ENCODE measurements at regions not wholly inside any gene's neighbourhood (a gene's known extent, or its start where the extent isn't known, plus 50 kb on each side); places are given as distances from the start of the nearest gene placed in this dataset.

- no peak for TF ChIP-seq CTCF (IDR thresholded peaks at IDR 0.05; ENCODE audit: poor library complexity, severe bottlenecking)
- H3K27me3 ChIP-seq (ENCODE audit: insufficient read depth, poor library complexity, severe bottlenecking), result no peaks in the 10 kb centered on the region
- H3K4me3 ChIP-seq (ENCODE audit: severe bottlenecking), result no peak overlapping the region
Observed at GRCh38 chr15:35810007-35810406, 264.0 kb upstream of the DPH6 start.

GRCh38 chr15:35813573-35813972 lies 267.6 kb upstream of the DPH6 start:
- Histone ChIP-seq H3K9me3 (ENCODE audit: severe bottlenecking) (no peaks in the 10 kb centered on the region), H3K4me1 (ENCODE audit: insufficient read depth, poor library complexity, severe bottlenecking) (no peaks in the 10 kb centered on the region), H3K4me3 (ENCODE audit: severe bottlenecking) (no peak overlapping the region), H3K27me3 (ENCODE audit: insufficient read depth, poor library complexity, severe bottlenecking) (no peaks in the 10 kb centered on the region), H3K27ac (ENCODE audit: poor library complexity, severe bottlenecking) (no peak overlapping the region), H3K36me3 (ENCODE audit: low read depth) (no peaks in the 10 kb centered on the region)
- DNase-seq (ENCODE audit: low spot score) (no peak), ATAC-seq (ENCODE audit: low read depth) (no peak)
- TF ChIP-seq CTCF (IDR thresholded peaks at IDR 0.05; ENCODE audit: poor library complexity, severe bottlenecking), result no peak

More at GRCh38 chr15:35810007-35810406, 264.0 kb upstream of the DPH6 start:
- no peak for ATAC-seq (ENCODE audit: low read depth)
- H3K27ac ChIP-seq (ENCODE audit: poor library complexity, severe bottlenecking), result no peak overlapping the region
- no peaks in the 10 kb centered on the region for H3K4me1 ChIP-seq (ENCODE audit: insufficient read depth, poor library complexity, severe bottlenecking)
- DNase-seq (ENCODE audit: low spot score), result no peak
- no peaks in the 10 kb centered on the region for H3K36me3 ChIP-seq (ENCODE audit: low read depth)
- H3K9me3 ChIP-seq (ENCODE audit: severe bottlenecking), result no peaks in the 10 kb centered on the region

- ATAC-seq (ENCODE audit: low read depth) (no peak), DNase-seq (ENCODE audit: low spot score) (no peak)
- Histone ChIP-seq H3K27me3 (ENCODE audit: insufficient read depth, poor library complexity, severe bottlenecking) (no peaks in the 10 kb centered on the region), H3K4me1 (ENCODE audit: insufficient read depth, poor library complexity, severe bottlenecking) (no peaks in the 10 kb centered on the region), H3K36me3 (ENCODE audit: low read depth) (no peaks in the 10 kb centered on the region), H3K27ac (ENCODE audit: poor library complexity, severe bottlenecking) (no peak overlapping the region), H3K4me3 (ENCODE audit: severe bottlenecking) (no peak overlapping the region), H3K9me3 (ENCODE audit: severe bottlenecking) (no peaks in the 10 kb centered on the region)
- no peak for TF ChIP-seq CTCF (IDR thresholded peaks at IDR 0.05; ENCODE audit: poor library complexity, severe bottlenecking)
Observed at GRCh38 chr15:35818846-35819245, 272.9 kb upstream of the DPH6 start.

- Histone ChIP-seq H3K4me1 (ENCODE audit: insufficient read depth, poor library complexity, severe bottlenecking) (no peaks in the 10 kb centered on the region), H3K36me3 (ENCODE audit: low read depth) (no peaks in the 10 kb centered on the region), H3K27ac (ENCODE audit: poor library complexity, severe bottlenecking) (no peak overlapping the region), H3K27me3 (ENCODE audit: insufficient read depth, poor library complexity, severe bottlenecking) (peaks cover 3% of the 10 kb centered on the region), H3K9me3 (ENCODE audit: severe bottlenecking) (no peaks in the 10 kb centered on the region), H3K4me3 (ENCODE audit: severe bottlenecking) (no peak overlapping the region)
- ATAC-seq (ENCODE audit: low read depth) (no peak), DNase-seq (ENCODE audit: low spot score) (no peak)
- TF ChIP-seq CTCF (IDR thresholded peaks at IDR 0.05; ENCODE audit: poor library complexity, severe bottlenecking), result no peak
Observed at GRCh38 chr15:35822153-35822552, 276.2 kb upstream of the DPH6 start.

- no peak for TF ChIP-seq CTCF (IDR thresholded peaks at IDR 0.05; ENCODE audit: poor library complexity, severe bottlenecking)
- no peak overlapping the region for H3K4me3 ChIP-seq (ENCODE audit: severe bottlenecking)
- no peak for DNase-seq (ENCODE audit: low spot score)
Observed at GRCh38 chr15:35827141-35827540, 281.2 kb upstream of the DPH6 start.

More at GRCh38 chr15:35827141-35827540, 281.2 kb upstream of the DPH6 start:
- Histone ChIP-seq H3K27me3 (ENCODE audit: insufficient read depth, poor library complexity, severe bottlenecking) (peaks cover 4% of the 10 kb centered on the region), H3K36me3 (ENCODE audit: low read depth) (no peaks in the 10 kb centered on the region), H3K4me1 (ENCODE audit: insufficient read depth, poor library complexity, severe bottlenecking) (no peaks in the 10 kb centered on the region), H3K27ac (ENCODE audit: poor library complexity, severe bottlenecking) (no peak overlapping the region), H3K9me3 (ENCODE audit: severe bottlenecking) (no peaks in the 10 kb centered on the region)
- ATAC-seq (ENCODE audit: low read depth), result no peak
